ENCODE measurements at regions not wholly inside any gene's neighbourhood (a gene's known extent, or its start where the extent isn't known, plus 50 kb on each side); places are given as distances from the start of the nearest gene placed in this dataset.
"Not testable (repeated sequence)": the region's sequence is repeated elsewhere in the genome, so short reads cannot be mapped to it uniquely, and the experiment has no call there.

DNA sequence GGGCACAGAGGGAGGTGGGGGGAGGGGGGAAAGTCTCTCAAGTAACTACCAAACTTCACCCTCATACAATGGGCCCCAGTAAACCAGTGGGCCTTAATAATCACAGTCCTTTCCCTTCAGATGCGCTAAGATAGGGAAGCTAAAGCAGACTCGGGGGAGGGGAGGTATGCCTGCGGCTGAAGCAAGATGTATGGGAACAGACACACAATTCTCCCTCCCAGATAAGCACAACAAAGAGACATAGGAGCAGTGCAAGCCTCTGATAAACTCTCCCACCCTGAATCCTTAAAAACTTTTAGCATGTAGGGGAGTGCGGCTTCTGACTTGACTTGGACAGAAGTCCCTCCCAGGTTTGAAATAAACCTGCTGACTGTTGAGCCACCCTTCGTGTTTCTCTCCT lies 54.7 kb downstream of the PROP1 start:
- not testable (repeated sequence) for H3K27ac ChIP-seq (ENCODE audit: low read length); H3K36me3 ChIP-seq (ENCODE audit: insufficient read depth, low read length); H3K9me2 ChIP-seq (replicated peaks; ENCODE audit: insufficient read depth, low read length); H2AFZ ChIP-seq (ENCODE audit: low read length); H3K27me3 ChIP-seq (ENCODE audit: low read length); DNase-seq; H3K9me3 ChIP-seq (ENCODE audit: low read length); H3K4me1 ChIP-seq (ENCODE audit: low read length); H3K9ac ChIP-seq (ENCODE audit: low read length); H4K20me1 ChIP-seq (ENCODE audit: insufficient read depth, low read depth, low read length); H3K4me2 ChIP-seq (ENCODE audit: low read depth, low read length, poor library complexity, severe bottlenecking); H3K4me3 ChIP-seq (ENCODE audit: low read length); H3K79me2 ChIP-seq (ENCODE audit: low read length)

GRCh38 chr5:177939246-177940171 lies 56.5 kb downstream of the PROP1 start:
- H3K79me2 ChIP-seq (ENCODE audit: low read length); H3K9ac ChIP-seq (ENCODE audit: low read length); H3K27me3 ChIP-seq (ENCODE audit: low read length); H3K9me3 ChIP-seq (ENCODE audit: low read length); H2AFZ ChIP-seq (ENCODE audit: low read length); H3K4me2 ChIP-seq (ENCODE audit: low read depth, low read length, poor library complexity, severe bottlenecking); H3K4me3 ChIP-seq (ENCODE audit: low read length); H3K9me2 ChIP-seq (replicated peaks; ENCODE audit: insufficient read depth, low read length); H3K36me3 ChIP-seq (ENCODE audit: insufficient read depth, low read length); H4K20me1 ChIP-seq (ENCODE audit: insufficient read depth, low read depth, low read length); H3K27ac ChIP-seq (ENCODE audit: low read length); DNase-seq; H3K4me1 ChIP-seq (ENCODE audit: low read length): not testable (repeated sequence)

GRCh38 chr5:177938767-177939166 lies 57.3 kb downstream of the PROP1 start:
- not testable (repeated sequence) for H4K20me1 ChIP-seq (ENCODE audit: insufficient read depth, low read depth, low read length); DNase-seq; H3K27ac ChIP-seq (ENCODE audit: low read length); H3K4me1 ChIP-seq (ENCODE audit: low read length); H3K4me3 ChIP-seq (ENCODE audit: low read length); H3K4me2 ChIP-seq (ENCODE audit: low read depth, low read length, poor library complexity, severe bottlenecking); H3K27me3 ChIP-seq (ENCODE audit: low read length); H3K9me3 ChIP-seq (ENCODE audit: low read length); H3K9me2 ChIP-seq (replicated peaks; ENCODE audit: insufficient read depth, low read length); H3K36me3 ChIP-seq (ENCODE audit: insufficient read depth, low read length); H3K9ac ChIP-seq (ENCODE audit: low read length); H2AFZ ChIP-seq (ENCODE audit: low read length); H3K79me2 ChIP-seq (ENCODE audit: low read length)

GRCh38 chr5:177934233-177934632 lies 61.8 kb downstream of the PROP1 start:
- not testable (repeated sequence) for H3K4me1 ChIP-seq (ENCODE audit: low read length); DNase-seq; H3K27ac ChIP-seq (ENCODE audit: low read length)

GRCh38 chr5:177930269-177931022 lies 65.6 kb downstream of the PROP1 start:
- not testable (repeated sequence) for H3K27ac ChIP-seq (ENCODE audit: low read length); H3K9ac ChIP-seq (ENCODE audit: low read length); DNase-seq; H3K79me2 ChIP-seq (ENCODE audit: low read length); H3K4me2 ChIP-seq (ENCODE audit: low read depth, low read length, poor library complexity, severe bottlenecking); H4K20me1 ChIP-seq (ENCODE audit: insufficient read depth, low read depth, low read length); H3K4me1 ChIP-seq (ENCODE audit: low read length); H3K4me3 ChIP-seq (ENCODE audit: low read length); H3K9me2 ChIP-seq (replicated peaks; ENCODE audit: insufficient read depth, low read length); H3K9me3 ChIP-seq (ENCODE audit: low read length); H2AFZ ChIP-seq (ENCODE audit: low read length); H3K36me3 ChIP-seq (ENCODE audit: insufficient read depth, low read length); H3K27me3 ChIP-seq (ENCODE audit: low read length)

More at GRCh38 chr5:177934233-177934632, 61.8 kb downstream of the PROP1 start:
- not testable (repeated sequence) for H3K27me3 ChIP-seq (ENCODE audit: low read length); H4K20me1 ChIP-seq (ENCODE audit: insufficient read depth, low read depth, low read length); H3K79me2 ChIP-seq (ENCODE audit: low read length); H3K9ac ChIP-seq (ENCODE audit: low read length); H3K9me3 ChIP-seq (ENCODE audit: low read length); H3K4me3 ChIP-seq (ENCODE audit: low read length); H3K4me2 ChIP-seq (ENCODE audit: low read depth, low read length, poor library complexity, severe bottlenecking); H3K9me2 ChIP-seq (replicated peaks; ENCODE audit: insufficient read depth, low read length); H2AFZ ChIP-seq (ENCODE audit: low read length); H3K36me3 ChIP-seq (ENCODE audit: insufficient read depth, low read length)

DNA sequence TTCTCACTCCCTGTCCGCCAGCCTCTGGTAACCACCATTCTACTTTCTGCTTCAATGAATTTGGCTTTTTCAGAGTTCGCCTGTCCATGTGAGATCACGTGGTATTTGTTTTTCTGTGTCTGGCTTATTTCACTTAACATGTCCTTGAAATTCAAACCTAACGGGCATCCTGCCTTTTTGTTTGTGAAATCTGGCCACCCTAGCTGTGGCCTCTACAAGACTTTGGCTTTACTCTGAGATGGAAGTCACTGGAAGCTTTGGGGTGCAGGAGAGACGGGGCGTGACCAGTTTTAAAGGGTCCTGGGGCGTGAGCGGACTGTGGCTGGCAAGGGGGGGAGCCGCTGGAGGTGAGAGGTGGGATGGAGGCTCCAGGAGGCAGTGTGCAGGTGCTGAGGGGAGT lies 66.4 kb downstream of the PROP1 start:
- H3K4me1 ChIP-seq (ENCODE audit: low read length); H2AFZ ChIP-seq (ENCODE audit: low read length): not testable (repeated sequence)

GRCh38 chr5:177927500-177927899 lies 68.5 kb downstream of the PROP1 start:
- not testable (repeated sequence) for DNase-seq; H3K4me2 ChIP-seq (ENCODE audit: low read depth, low read length, poor library complexity, severe bottlenecking); H3K27ac ChIP-seq (ENCODE audit: low read length); H3K27me3 ChIP-seq (ENCODE audit: low read length); H3K9me2 ChIP-seq (replicated peaks; ENCODE audit: insufficient read depth, low read length); H3K4me3 ChIP-seq (ENCODE audit: low read length); H3K4me1 ChIP-seq (ENCODE audit: low read length); H3K79me2 ChIP-seq (ENCODE audit: low read length); H4K20me1 ChIP-seq (ENCODE audit: insufficient read depth, low read depth, low read length); H3K9me3 ChIP-seq (ENCODE audit: low read length); H2AFZ ChIP-seq (ENCODE audit: low read length); H3K36me3 ChIP-seq (ENCODE audit: insufficient read depth, low read length); H3K9ac ChIP-seq (ENCODE audit: low read length)

More for the DNA sequence above, 66.4 kb downstream of the PROP1 start:
- not testable (repeated sequence) for H3K36me3 ChIP-seq (ENCODE audit: insufficient read depth, low read length); H3K4me2 ChIP-seq (ENCODE audit: low read depth, low read length, poor library complexity, severe bottlenecking); H3K27ac ChIP-seq (ENCODE audit: low read length); H3K9ac ChIP-seq (ENCODE audit: low read length); H3K9me3 ChIP-seq (ENCODE audit: low read length); H3K27me3 ChIP-seq (ENCODE audit: low read length); H3K4me3 ChIP-seq (ENCODE audit: low read length); H4K20me1 ChIP-seq (ENCODE audit: insufficient read depth, low read depth, low read length); H3K9me2 ChIP-seq (replicated peaks; ENCODE audit: insufficient read depth, low read length); H3K79me2 ChIP-seq (ENCODE audit: low read length); DNase-seq

- H3K9me3 ChIP-seq (ENCODE audit: low read length); H2AFZ ChIP-seq (ENCODE audit: low read length); H3K79me2 ChIP-seq (ENCODE audit: low read length); H3K9me2 ChIP-seq (replicated peaks; ENCODE audit: insufficient read depth, low read length); H3K36me3 ChIP-seq (ENCODE audit: insufficient read depth, low read length); H3K4me1 ChIP-seq (ENCODE audit: low read length); H4K20me1 ChIP-seq (ENCODE audit: insufficient read depth, low read depth, low read length); H3K27me3 ChIP-seq (ENCODE audit: low read length); H3K4me3 ChIP-seq (ENCODE audit: low read length); H3K27ac ChIP-seq (ENCODE audit: low read length); H3K9ac ChIP-seq (ENCODE audit: low read length); DNase-seq; H3K4me2 ChIP-seq (ENCODE audit: low read depth, low read length, poor library complexity, severe bottlenecking): not testable (repeated sequence)
Measured at GRCh38 chr5:177924577-177924976, 71.5 kb downstream of the PROP1 start.

Measured in Karpas-422 (cell line).